AG08395 (cell line): ENCODE measurements at regions not wholly inside any gene's neighbourhood (a gene's known extent, or its start where the extent isn't known, plus 50 kb on each side); places are given as distances from the start of the nearest gene placed in this dataset.

Source experiments
- DNase-seq: peaks from one replicate; pipeline ENCODE4 v3.0.0; 2012; ENCODE audit warnings: mixed read lengths, low spot score

DNA sequence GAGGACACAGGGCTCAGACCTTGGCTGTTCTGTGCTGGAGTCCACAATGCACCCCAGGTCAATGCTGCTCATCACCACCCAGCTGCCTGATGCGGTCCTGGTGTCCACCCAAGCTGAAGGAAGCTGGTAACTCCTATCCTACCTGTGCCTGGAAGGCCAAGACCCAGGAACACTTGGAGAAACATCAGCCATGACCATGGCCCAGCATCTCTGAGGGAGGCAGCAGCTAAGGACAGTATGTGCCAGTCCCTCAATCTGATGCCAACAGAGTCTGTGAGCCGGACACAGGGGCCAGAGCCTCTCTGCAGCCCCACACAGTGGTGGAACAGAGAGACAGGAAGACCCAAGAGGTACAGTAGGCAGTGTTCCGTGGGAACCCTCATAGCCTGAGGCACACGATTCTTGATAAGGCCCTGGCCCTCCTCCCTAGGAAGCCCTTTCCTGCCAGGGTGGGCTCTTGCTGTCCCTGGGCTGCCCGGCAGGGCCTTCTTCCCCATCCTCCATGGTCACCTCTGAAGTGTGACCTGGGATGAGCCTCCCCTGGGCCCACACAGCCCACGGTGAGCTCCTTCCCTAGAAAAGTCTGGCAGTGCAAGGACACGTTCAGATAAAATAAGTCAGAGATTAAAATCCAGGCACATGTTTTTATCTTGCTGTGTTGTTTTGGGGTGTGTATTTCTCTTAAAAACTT lies 170.7 kb downstream of the THBS2 start:
- no peak for DNase-seq

DNA sequence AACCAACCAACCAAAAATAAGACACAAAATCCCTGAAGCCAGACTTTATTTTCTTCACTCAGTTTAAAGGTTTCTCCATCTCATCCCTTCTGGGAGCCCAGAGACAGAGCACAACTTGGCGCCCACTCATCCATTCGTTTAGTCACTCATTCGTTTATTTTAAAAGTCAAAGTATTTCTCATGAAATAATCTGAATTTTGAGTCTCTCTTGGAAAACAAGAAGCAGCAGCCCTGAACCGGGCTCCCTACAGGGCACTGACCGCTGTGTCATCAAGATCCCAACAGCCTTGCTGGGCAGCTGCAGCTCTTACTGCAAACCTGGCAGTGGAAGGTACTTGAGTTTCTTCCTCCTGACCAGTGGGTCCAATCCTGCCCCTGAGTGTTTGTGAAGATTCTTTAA lies 171.6 kb downstream of the THBS2 start:
- DNase-seq: no peak

DNA sequence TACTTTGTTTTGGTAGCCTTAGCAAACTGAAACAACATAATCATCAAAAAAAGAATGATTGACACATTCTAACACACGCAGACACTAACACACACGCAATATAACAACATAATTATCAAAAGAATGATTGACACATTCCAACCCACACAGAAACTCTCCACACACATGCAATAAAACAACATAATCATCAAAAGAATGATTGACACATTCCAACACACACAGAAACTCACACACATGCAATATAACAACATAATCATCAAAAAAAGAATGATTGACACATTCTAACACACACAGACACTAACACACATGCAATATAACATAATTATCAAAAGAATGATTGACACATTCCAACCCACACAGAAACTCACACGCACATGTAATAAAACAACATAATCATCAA lies 172.4 kb downstream of the THBS2 start:
- DNase-seq: no peak

DNA sequence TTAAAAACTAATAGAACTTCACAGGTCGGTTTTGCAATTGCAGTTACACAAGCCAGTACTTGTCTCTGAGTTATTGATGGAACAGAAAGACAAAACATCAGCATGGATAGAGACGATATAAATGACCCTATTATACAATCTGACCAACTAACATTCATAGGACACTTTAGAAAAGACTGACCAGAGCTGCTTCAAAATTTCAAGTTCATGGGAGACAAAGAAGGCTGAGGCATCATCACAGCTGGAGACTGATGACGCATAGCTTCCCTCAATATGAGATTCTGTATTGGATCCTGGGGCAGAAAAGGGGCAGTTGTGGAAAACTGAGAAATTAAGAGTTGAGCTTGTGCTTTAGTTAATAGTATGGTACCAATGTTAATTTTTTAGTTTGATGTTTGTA lies 174.0 kb downstream of the THBS2 start:
- no peak for DNase-seq

DNA sequence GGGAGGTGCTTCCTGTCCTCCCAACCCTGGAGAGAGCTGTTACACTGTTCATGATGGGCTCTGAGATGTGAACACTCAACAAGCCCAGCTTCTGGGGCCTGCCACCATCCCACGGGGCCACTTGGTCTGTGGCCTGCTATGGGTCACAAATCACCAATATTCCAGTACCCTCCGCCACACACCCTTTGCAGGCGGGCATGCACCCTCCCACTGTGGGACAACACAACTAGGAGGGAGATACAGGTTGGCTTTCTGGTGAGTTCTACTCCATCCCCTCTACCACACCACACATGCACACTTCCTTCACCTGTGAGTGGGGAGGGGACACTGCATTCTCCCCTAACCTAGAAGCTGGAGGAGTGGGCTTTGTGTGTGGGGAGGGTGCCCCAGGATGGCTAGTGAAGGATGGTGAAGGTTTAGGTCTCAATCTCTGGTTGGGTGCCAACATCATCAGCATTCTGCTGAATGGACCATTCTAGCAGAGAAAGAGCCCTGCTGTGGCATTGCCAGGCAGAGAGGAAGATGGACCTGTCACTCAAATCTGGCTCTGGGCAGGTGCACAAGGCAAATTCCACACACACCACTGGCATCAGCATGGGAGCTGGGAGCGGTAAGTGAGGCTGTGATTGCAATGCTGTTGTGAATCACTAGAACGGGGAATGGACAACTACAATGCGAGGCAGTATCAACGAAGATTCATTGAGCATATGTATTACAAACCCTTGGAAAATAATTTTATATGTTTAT lies 175.1 kb downstream of the THBS2 start:
- DNase-seq: no peak

DNA sequence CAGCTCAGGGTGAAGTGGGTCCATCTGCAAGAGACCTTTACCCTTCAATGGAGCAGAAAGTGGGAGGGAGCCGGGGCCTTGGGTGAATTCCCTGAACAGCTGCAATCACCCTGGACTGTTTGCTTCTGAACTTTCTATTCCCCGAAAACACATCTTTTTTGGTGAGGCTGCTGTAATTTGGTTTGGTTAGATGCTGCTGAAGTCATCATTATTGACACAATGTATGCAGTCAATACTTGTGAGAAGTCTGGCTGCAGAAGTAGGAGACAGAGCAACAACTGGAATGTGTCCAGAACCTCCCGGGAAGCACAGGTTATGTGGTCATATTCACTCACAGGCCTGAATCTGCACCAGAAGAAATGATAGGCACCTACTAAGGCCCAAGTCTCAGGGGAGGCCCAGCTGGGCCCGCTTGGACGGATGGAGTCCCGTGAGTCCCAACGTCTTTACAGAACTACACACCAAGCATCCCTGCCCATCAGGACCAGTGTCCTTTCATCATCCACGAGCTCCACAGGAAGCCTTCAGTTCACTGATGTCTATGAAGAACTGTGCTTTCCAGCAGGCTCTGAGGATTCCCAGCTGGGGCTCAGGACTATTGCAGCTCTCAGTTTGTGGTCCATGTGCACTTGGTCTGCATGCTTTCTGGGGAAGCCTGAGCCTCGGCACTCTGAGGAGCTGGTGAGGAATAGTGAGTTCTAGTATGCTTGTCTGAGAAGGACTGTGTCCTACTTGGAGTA lies 177.6 kb downstream of the THBS2 start:
- no peak for DNase-seq

DNA sequence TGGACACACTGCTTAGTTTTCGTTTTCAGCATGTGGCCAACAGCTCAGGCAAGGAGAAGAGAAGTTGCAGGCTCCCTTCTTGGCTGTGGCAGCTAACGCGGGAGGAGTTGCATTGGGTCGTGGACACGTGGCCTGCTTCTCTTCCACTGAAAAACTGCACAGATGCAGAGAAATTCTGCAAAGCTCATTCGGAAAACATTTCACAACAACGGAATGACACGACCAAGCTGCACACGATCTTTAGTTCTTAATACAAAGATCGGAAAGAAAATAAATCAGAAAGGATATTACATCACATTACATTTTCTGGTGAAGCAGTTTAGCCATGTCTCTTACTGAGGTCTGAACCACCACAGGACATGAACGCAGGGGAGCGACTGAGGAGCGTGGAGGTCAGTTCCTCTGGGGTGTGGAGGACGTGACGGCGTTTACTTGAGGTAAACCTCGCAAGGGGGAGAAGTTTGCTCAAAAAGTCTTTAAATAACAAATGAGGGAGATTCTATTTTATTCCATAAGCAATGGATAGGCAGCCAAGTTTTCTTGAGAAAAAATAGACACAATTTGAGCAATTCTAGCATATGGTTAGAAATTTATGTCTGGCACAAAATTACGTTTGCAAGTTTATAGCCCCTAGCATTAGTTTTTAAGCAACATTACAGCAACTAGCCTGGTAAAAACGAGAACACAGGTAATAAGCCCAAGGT lies 178.3 kb downstream of the THBS2 start:
- DNase-seq: peak; percentile 70

DNA sequence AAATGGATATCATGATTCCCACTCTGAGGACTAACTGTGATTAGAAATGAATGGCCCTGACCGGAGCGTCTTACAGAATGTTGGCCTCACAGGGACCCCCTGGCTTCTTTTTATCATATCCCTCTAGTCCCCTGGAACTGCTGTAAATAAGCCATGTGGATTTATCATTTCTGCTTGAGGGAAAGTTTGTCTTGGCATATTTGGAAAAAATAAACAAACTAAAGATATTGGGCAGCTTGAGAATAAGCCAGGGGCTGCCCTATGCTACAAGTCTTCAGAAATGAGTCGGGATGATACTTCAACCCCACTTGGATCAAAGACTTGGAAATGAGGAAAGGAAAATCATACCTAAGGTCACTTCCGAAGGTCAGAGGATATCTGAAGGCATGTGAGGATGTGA lies 179.1 kb downstream of the THBS2 start:
- no peak for DNase-seq

DNA sequence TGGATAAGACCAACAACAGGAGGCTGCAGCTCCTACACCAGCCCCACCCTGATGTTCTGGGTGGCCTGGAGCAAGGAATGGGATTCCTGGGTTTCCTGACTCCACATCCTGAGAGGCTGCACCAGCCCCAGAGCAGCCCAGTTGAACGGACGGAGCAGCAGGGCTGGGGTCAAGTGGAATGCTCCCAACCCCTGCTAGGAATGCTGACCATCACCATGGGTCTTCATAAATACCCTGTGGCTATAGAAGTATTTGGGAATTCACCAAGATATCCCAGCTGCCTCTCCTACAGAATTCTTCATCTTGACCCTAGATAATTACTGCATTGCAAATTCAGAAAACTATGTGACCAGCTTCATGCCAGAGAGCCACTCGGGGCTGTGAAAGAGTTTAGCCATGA lies 180.3 kb downstream of the THBS2 start:
- DNase-seq: peak; percentile 39

DNA sequence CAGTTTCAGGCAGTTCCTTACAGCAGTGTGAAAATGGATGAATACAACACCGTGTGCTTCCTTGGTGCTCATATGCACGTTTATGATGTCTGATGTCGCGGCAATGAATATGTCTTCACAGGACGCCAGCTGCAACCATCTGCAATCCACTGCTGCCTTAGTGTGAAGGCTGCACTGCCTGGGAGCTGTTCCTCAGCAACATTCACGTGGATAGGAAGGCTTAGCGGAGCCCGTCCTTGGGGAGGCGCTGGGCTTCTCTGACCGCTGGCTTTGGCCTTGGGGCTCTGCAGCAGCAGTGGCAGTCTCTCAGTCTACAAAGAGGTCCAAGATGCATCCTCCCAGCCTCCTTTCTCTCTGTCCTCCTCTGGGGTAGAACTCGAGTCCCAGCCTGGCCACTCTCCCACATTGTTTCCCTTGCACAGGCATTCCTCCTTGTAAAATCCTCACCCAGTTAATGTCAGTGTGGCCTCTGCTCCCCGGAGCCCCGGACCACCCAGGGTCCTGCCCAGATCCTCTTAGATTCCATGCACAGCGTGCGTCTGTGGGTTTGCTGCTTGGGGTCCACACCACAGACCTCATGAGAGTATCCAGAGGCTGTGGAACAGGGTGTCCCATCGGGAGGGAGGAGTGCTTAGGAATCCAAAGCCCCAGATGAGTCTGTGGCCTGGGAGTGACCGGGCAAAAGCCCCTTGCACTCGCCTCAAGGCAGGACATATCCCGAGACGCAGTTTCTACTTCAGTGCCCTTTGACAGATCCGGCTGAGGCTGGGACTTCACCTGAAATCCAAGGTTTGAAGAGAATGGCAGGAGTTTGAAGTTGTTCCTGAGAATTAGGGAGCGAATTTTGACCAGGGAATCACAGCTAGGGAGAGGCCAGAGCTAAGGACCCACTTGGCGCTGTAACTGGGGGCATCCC lies 181.3 kb downstream of the THBS2 start:
- DNase-seq: no peak

DNA sequence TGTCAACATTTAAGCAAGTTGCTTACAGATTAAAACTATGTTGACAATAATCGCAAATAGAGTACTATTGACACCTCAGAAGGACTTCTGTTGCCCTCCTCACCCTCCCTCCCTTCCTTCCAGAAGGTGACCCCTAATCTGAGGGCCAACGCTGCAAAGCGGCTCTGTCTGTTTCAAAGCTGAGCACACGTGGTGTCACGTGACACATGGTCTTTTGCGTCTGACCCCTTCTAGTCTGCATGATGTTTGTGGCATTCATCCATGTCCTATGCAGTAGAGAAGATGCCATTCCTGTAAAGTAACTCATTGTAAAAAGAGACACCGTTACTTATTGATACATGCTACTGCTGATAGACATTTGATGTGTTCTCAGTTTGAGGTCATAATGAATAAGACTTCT lies 182.3 kb downstream of the THBS2 start:
- no peak for DNase-seq

DNA sequence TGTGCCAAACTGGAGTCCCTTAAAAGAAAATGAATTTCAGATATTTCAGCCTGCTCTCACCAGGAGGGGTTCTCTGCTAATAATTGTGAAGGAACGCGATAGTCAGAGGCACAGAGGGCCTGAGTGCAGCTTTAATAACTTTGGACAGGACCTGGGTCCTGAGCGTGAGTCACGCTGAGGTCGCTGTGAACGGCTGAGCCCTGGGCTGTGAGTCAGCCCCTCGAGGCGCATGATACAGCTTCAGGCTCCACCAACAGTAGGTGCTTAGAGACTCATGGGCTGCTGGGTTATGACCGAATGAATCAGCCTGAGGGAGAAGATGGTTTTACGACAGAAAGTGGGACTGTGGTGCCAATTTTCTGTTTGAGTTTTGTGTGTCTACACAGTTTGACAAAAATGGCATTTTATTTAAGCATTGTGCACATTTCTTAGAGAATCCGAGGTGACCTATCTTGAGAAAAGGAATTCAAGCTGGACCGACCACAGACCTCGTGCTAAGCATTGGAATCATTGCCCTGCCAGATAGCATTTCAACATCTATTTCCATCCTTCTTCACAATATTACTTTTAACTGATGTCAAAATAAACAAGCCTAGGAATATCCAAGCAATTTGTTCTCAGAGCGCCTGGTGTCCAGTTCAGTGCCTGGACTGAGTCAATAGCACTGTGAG lies 183.0 kb downstream of the THBS2 start:
- DNase-seq: peak; percentile 96

DNA sequence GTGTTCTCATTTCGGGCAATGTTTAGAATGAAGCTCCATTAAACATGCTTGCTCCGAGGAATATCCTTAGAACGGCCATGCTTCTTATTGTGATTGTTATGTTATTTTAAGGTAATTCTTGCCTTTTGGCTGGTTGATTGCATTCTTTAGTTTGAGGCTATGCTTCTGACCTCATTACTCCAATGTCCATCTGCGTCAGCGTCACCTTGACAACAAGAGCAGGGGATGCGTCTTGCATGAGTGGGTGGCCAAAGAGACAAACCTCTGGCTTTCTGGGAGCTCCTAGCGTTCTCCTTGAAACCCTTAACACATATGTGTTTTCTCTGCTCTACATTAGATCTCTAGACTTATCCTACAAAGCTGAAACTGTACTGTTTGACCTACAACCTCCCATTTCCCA lies 184.3 kb downstream of the THBS2 start:
- no peak for DNase-seq

DNA sequence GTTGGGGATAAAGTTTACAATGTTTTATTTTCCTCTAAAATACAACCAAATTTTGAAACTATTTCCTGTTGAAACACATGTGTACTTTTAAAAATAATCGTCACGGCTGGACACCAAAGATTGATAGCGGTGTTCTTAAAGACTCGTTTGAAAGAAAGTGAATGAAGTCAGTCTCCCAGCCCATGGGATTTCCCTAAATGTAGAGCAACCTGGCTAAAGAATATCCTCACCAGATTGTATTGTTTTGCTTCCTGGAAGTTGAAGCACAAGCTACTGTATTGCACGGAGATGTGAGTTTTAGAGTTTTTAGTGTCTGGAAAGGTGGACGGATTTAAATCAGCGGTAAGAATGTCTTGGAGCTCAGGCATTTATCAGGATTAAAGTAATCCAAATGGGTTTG lies 189.5 kb downstream of the THBS2 start:
- DNase-seq: no peak

DNA sequence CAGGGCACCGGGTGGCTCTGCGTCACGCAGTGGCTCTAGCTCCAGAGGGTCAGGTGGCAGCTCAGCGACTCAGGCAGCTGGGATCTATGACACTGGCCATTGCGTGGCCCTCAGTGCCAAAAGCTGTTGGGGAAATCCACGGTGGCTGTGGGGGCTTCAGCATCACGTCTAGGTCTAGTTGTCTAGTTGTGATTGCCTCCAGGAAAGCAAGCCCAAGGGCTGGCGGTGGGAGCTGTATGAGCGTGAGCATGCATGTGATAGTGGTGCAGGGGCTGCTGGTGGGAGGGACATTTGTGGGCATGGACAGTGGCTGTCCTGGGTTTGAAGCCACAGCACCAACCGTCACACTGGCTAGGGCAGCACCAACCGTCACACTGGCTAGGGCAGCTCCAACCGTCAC lies 191.4 kb downstream of the THBS2 start:
- no peak for DNase-seq

DNA sequence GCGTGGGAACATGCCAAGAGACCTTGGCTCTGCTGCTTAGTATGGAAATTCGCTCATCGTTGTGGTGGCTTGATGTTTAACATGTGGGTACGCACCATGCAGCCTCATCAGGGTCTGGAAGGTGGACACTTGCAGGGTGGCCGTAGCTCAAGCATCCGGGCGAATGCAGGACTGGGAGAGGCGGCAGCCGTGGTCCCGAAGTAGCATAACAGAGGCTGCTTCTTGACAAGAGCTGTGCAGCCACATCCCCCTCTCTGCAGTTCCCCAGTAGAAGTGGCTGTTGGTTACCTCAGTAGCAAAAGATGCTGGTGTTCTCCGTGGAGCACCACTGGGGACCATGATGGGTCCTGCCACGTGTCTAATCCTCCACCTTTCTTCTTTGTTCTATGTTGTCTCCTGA lies 195.0 kb downstream of the THBS2 start:
- DNase-seq: no peak

DNA sequence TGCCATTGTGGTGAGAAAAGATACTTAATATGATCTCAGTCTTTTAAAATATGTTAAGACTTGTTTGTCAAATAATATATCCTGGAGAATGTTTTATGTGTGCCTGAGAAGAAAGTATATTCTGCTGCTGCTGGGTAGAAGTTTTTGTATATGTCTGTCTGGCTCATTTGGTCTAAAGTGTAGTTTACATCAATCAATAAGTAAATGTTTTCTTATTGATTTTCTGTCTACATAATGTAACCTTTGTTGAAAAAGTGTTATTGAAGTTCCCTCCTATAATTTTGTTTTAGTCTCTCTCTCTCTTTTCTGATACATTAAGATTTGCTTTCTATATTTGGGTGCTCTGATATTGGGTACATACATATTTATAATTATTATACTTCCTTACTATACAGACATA lies 201.2 kb downstream of the THBS2 start:
- DNase-seq: no peak

DNA sequence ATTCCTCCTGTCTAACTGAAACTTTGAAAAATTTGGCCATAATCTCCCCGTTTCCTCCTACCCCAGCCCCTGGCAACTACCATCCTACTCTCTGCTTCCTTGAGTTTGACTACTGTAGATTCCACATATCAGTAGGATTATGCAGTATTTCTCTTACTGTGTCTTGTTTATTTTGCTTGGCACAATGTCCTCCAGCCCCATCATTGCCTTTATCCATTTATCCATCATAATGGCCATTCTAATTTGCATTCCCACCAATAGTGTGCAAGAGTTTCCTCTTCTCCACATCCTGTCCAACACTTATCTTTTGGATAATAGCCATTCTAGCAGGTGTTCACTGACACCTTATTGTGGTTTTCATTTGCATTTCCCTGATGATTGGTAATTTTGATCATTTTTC lies 202.3 kb downstream of the THBS2 start:
- no peak for DNase-seq

DNA sequence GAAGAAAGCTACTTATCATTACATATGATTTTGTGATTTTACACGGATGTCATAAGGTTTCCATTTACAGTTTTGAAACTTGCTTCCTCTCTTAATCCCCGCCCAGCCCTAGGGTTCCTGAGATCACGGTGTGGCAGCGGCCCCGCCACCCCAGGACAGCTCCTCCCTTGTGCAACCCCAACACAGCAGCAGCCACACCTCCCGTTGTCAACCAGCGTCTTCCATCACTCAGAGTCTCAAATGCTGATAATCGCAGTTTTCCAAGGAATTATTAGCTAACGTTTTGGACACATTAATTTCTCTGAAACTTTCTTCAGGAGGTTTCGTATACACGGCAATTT lies 204.8 kb downstream of the THBS2 start:
- DNase-seq: peak; percentile 44

DNA sequence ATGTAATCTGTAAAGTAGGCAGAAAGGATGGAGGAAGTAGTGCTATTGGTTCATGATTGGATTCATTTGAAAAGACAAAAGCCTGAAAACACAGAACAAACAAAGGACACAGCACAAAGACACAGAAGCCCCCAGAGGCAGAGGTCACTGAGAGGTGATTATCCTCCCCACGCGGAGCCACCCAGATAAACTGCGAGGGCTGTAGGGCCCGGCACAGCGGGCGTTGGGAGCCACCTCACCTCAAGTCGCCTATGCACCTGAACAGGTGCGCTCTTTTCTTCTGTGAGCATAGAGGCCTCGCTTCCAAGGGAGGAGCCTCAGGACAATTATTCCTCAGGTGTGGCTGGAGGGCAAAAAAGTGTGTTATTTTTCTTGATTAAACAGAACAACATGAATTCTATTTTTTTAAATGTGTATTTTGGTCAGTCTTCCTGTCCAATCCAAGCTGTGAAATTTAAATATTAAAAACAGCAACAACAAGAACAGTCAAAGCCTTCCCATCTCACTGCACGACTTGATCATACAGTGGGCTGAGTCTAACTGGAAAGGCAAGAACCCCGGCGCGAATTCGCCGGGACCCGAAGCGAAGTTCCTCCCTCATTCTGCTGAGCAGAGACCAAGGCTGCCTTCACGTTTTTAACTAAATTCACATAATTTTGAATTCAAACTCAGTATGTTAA lies 205.3 kb downstream of the THBS2 start:
- no peak for DNase-seq

DNA sequence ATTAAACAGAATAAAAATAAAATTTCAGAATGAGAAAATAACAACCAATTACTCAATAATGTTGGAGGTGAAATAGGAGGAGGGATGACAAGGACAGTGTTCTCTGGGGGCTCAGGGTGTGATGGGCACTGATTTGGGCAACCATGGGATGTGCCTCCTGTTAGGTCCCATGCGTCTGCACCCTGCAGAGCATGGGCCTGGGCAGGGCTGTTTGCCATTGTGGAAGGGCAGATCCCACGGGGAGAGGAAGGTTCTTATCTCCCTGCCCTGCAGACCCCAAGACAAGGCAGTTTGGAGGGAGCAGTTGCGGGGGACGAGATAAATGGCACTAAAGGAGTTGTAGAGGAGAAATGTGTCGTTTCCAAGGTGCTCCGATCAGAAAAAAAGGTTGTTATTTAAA lies 206.3 kb downstream of the THBS2 start:
- no peak for DNase-seq
